Activated T-helper 17 cell treated with anti-CD3 and anti-CD28 coated beads, Interleukin-2, amount 50 U/mL, for 72 hours (primary cell): ENCODE measurements at regions not wholly inside any gene's neighbourhood (a gene's known extent, or its start where the extent isn't known, plus 50 kb on each side); places are given as distances from the start of the nearest gene placed in this dataset.

Experiments
- ATAC-seq: fragments of 150-1000 bp; cut with Tn5 transposase; replicated peaks from 2 replicates; pipeline ENCODE4 v1.10.0; 2021; ENCODE audit warnings: mild to moderate bottlenecking, moderate library complexity
- H3K27ac Mint-ChIP-seq: one replicate; pipeline ENCODE4 v1.8.0; 2022; ENCODE audit warnings: mixed read lengths
- H3K27me3 Mint-ChIP-seq: one replicate; pipeline ENCODE4 v1.8.0; 2022; ENCODE audit warnings: mixed read lengths
- H3K36me3 Mint-ChIP-seq: one replicate; pipeline ENCODE4 v1.8.0; 2022; ENCODE audit warnings: low read depth, mild to moderate bottlenecking, mixed read lengths
- H3K4me1 Mint-ChIP-seq: one replicate; pipeline ENCODE4 v1.8.0; 2022; ENCODE audit warnings: mixed read lengths
- H3K4me3 Mint-ChIP-seq: one replicate; pipeline ENCODE4 v1.8.0; 2022; ENCODE audit warnings: mild to moderate bottlenecking, mixed read lengths
- H3K9me3 Mint-ChIP-seq: one replicate; pipeline ENCODE4 v1.8.0; 2022; ENCODE audit warnings: mixed read lengths

- Mint-ChIP-seq H3K9me3 (peaks cover 17% of the 10 kb centered on the region), H3K4me1 (no peaks in the 10 kb centered on the region), H3K27me3 (no peaks in the 10 kb centered on the region)
Observed at GRCh38 chr1:69459244-69459643, 108.5 kb upstream of the LRRC7 start.

GRCh38 chr1:69475021-69475420 is 92.7 kb upstream of the LRRC7 start:
- H3K36me3 Mint-ChIP-seq, result no peaks in the 10 kb centered on the region
- no peaks in the 10 kb centered on the region for H3K27me3 Mint-ChIP-seq
- H3K4me1 Mint-ChIP-seq, result no peaks in the 10 kb centered on the region
- H3K9me3 Mint-ChIP-seq, result peaks cover 13% of the 10 kb centered on the region
- H3K27ac Mint-ChIP-seq, result no peak overlapping the region
- no peak for ATAC-seq
- no peak overlapping the region for H3K4me3 Mint-ChIP-seq

More at GRCh38 chr1:69459244-69459643, 108.5 kb upstream of the LRRC7 start:
- Mint-ChIP-seq H3K27ac (no peak overlapping the region), H3K36me3 (no peaks in the 10 kb centered on the region), H3K4me3 (no peak overlapping the region)
- no peak for ATAC-seq

- no peaks in the 10 kb centered on the region for H3K9me3 Mint-ChIP-seq
- no peak for ATAC-seq
- no peaks in the 10 kb centered on the region for H3K27me3 Mint-ChIP-seq
- H3K36me3 Mint-ChIP-seq, result no peaks in the 10 kb centered on the region
- H3K27ac Mint-ChIP-seq, result no peak overlapping the region
- H3K4me3 Mint-ChIP-seq, result no peak overlapping the region
- H3K4me1 Mint-ChIP-seq, result no peaks in the 10 kb centered on the region
Observed at GRCh38 chr1:69479734-69480133, 88.0 kb upstream of the LRRC7 start.

- Mint-ChIP-seq H3K4me1 (no peaks in the 10 kb centered on the region), H3K4me3 (no peak overlapping the region), H3K36me3 (no peaks in the 10 kb centered on the region), H3K27me3 (no peaks in the 10 kb centered on the region), H3K27ac (no peak overlapping the region), H3K9me3 (peaks cover 5% of the 10 kb centered on the region)
- no peak for ATAC-seq
Observed at GRCh38 chr1:69483246-69483645, 84.5 kb upstream of the LRRC7 start.

GRCh38 chr1:69485616-69486015 is 82.1 kb upstream of the LRRC7 start:
- ATAC-seq, result no peak
- Mint-ChIP-seq H3K4me1 (no peaks in the 10 kb centered on the region), H3K9me3 (peaks cover 14% of the 10 kb centered on the region), H3K36me3 (no peaks in the 10 kb centered on the region), H3K27ac (no peak overlapping the region), H3K4me3 (no peak overlapping the region), H3K27me3 (no peaks in the 10 kb centered on the region)

GRCh38 chr1:69491416-69491815 is 76.3 kb upstream of the LRRC7 start:
- Mint-ChIP-seq H3K27ac (no peak overlapping the region), H3K9me3 (peaks cover 17% of the 10 kb centered on the region), H3K4me1 (no peaks in the 10 kb centered on the region), H3K36me3 (no peaks in the 10 kb centered on the region), H3K27me3 (no peaks in the 10 kb centered on the region), H3K4me3 (no peak overlapping the region)
- ATAC-seq, result no peak

GRCh38 chr1:69492286-69492685 is 75.4 kb upstream of the LRRC7 start:
- Mint-ChIP-seq H3K4me3 (no peak overlapping the region), H3K4me1 (no peaks in the 10 kb centered on the region), H3K36me3 (no peaks in the 10 kb centered on the region), H3K27me3 (no peaks in the 10 kb centered on the region), H3K9me3 (peaks cover 21% of the 10 kb centered on the region), H3K27ac (no peak overlapping the region)
- no peak for ATAC-seq

GRCh38 chr1:69494221-69494620 is 73.5 kb upstream of the LRRC7 start:
- no peak for ATAC-seq
- no peaks in the 10 kb centered on the region for H3K4me1 Mint-ChIP-seq
- no peaks in the 10 kb centered on the region for H3K27me3 Mint-ChIP-seq
- no peak overlapping the region for H3K4me3 Mint-ChIP-seq
- H3K9me3 Mint-ChIP-seq, result peaks cover 15% of the 10 kb centered on the region
- no peak overlapping the region for H3K27ac Mint-ChIP-seq
- H3K36me3 Mint-ChIP-seq, result no peaks in the 10 kb centered on the region

- no peak for ATAC-seq
- Mint-ChIP-seq H3K4me3 (no peak overlapping the region), H3K4me1 (no peaks in the 10 kb centered on the region), H3K9me3 (peaks cover 8% of the 10 kb centered on the region), H3K27ac (no peak overlapping the region), H3K27me3 (no peaks in the 10 kb centered on the region), H3K36me3 (no peaks in the 10 kb centered on the region)
Observed at GRCh38 chr1:69497441-69498221, 70.1 kb upstream of the LRRC7 start.

GRCh38 chr1:69498711-69499110 is 69.0 kb upstream of the LRRC7 start:
- no peak overlapping the region for H3K4me3 Mint-ChIP-seq
- no peaks in the 10 kb centered on the region for H3K36me3 Mint-ChIP-seq
- H3K4me1 Mint-ChIP-seq, result no peaks in the 10 kb centered on the region
- peaks cover 8% of the 10 kb centered on the region for H3K9me3 Mint-ChIP-seq
- no peaks in the 10 kb centered on the region for H3K27me3 Mint-ChIP-seq
- H3K27ac Mint-ChIP-seq, result no peak overlapping the region
- no peak for ATAC-seq

GRCh38 chr1:69499203-69499803 is 68.4 kb upstream of the LRRC7 start:
- no peaks in the 10 kb centered on the region for H3K4me1 Mint-ChIP-seq
- H3K27ac Mint-ChIP-seq, result no peak overlapping the region

GRCh38 chr1:69502991-69503390 is 64.7 kb upstream of the LRRC7 start:
- no peak overlapping the region for H3K27ac Mint-ChIP-seq
- no peaks in the 10 kb centered on the region for H3K27me3 Mint-ChIP-seq
- H3K36me3 Mint-ChIP-seq, result no peaks in the 10 kb centered on the region

More at GRCh38 chr1:69499203-69499803, 68.4 kb upstream of the LRRC7 start:
- H3K4me3 Mint-ChIP-seq, result no peak overlapping the region
- no peaks in the 10 kb centered on the region for H3K27me3 Mint-ChIP-seq
- no peaks in the 10 kb centered on the region for H3K36me3 Mint-ChIP-seq
- no peak for ATAC-seq
- H3K9me3 Mint-ChIP-seq, result peaks cover 8% of the 10 kb centered on the region

GRCh38 chr1:69504730-69505252 is 62.9 kb upstream of the LRRC7 start:
- Mint-ChIP-seq H3K4me3 (no peak overlapping the region), H3K4me1 (no peaks in the 10 kb centered on the region), H3K27me3 (no peaks in the 10 kb centered on the region)

More at GRCh38 chr1:69502991-69503390, 64.7 kb upstream of the LRRC7 start:
- no peak for ATAC-seq
- no peak overlapping the region for H3K4me3 Mint-ChIP-seq
- H3K9me3 Mint-ChIP-seq, result no peaks in the 10 kb centered on the region
- H3K4me1 Mint-ChIP-seq, result no peaks in the 10 kb centered on the region

GRCh38 chr1:69506311-69506710 is 61.4 kb upstream of the LRRC7 start:
- no peak for ATAC-seq
- Mint-ChIP-seq H3K4me3 (no peak overlapping the region), H3K4me1 (no peaks in the 10 kb centered on the region), H3K9me3 (no peaks in the 10 kb centered on the region), H3K36me3 (no peaks in the 10 kb centered on the region), H3K27ac (no peak overlapping the region), H3K27me3 (no peaks in the 10 kb centered on the region)

More at GRCh38 chr1:69504730-69505252, 62.9 kb upstream of the LRRC7 start:
- H3K9me3 Mint-ChIP-seq, result no peaks in the 10 kb centered on the region
- H3K27ac Mint-ChIP-seq, result no peak overlapping the region
- ATAC-seq, result no peak
- no peaks in the 10 kb centered on the region for H3K36me3 Mint-ChIP-seq

- Mint-ChIP-seq H3K36me3 (no peaks in the 10 kb centered on the region), H3K27ac (no peak overlapping the region), H3K27me3 (no peaks in the 10 kb centered on the region), H3K4me1 (no peaks in the 10 kb centered on the region), H3K9me3 (no peaks in the 10 kb centered on the region), H3K4me3 (no peak overlapping the region)
- ATAC-seq, result no peak
Observed at GRCh38 chr1:69506721-69507120, 61.0 kb upstream of the LRRC7 start.
